DMS114 treated with DMSO at 0.1 percent for 48 hours (cell line): ENCODE measurements at regions not wholly inside any gene's neighbourhood (a gene's known extent, or its start where the extent isn't known, plus 50 kb on each side); places are given as distances from the start of the nearest gene placed in this dataset.
"Not testable (repeated sequence)": the region's sequence is repeated elsewhere in the genome, so short reads cannot be mapped to it uniquely, and the experiment has no call there.

ENCODE experiments used
- DNase-seq: peaks from one replicate; lab custom pipeline; 2025; ENCODE audit not compliant: unreplicated experiment; lab: John Stamatoyannopoulos, UW

DNA sequence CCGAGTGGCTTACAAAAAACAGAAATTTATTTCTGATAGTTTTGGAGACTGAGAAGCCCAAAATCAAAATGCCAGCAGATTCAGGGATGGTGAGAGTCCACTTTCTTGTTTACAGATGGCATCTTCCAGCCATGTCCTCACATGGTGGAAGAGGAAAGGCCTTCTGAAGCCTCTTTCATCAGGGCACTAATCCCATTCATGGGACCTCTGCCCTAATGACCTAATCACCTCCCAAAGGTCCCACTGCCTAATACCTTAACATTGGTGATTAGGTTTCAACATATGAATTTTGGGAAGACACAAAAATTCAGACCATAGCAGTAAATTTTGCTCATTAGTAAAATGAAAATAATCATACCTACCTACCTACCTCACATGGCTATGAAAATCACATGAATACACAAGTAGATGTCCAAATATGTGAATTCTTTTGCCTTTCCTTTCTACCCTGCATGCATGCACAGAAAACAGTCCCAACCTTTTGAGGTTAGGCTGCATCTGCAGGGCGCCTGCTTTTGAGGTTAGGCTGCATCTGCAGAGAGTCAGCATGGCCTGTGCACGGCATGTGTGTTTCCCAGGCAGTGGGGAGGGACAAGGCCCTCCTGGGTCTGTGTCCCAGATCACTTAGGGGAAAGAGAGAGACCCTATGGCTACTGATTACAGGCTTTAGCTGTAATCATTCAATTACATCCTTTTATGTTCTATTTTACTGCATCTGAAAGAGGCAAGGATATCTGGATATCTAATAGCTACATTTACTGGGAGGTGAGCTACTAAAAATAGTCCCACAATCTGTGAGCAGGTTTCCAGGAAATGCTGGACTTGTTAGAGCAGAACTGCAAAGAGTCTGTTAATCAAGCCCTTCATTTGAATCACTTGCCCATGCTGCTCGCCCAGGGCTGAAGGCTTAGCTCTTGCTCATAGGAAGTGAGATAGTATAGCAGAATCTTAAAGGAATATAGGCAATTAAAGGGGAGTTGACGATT lies 497.7 kb upstream of the MARCKS start:
- no peak for DNase-seq

DNA sequence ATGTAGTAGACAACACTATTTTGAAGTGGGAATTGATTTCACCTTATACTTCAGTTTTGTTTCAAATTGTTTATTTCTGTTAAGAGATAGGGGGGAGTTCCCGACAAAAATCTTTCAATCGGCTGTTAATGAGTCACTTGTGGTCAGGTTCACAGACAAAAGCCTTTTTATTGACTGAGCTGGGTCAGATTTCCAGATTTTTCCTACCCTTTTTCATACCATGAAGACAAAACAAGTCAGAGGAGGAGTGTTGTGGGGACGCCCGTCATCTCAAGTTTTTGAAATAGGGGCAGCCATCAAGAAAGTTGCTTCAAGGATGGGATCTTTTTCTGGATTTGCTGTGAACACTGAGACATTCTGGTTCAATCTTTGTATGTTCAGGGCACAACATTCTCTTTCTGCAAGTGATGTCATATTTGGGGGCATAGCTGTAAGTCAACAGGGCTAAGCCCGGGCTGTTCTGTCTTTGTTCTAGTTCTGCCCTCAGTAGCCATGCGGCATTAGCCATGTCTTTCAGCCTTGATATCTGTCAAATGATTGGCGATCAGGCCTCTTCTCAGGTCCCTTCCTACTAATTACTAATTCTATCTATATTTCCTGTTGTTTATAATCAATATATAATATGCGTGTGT lies 496.0 kb upstream of the MARCKS start:
- DNase-seq = no peak

DNA sequence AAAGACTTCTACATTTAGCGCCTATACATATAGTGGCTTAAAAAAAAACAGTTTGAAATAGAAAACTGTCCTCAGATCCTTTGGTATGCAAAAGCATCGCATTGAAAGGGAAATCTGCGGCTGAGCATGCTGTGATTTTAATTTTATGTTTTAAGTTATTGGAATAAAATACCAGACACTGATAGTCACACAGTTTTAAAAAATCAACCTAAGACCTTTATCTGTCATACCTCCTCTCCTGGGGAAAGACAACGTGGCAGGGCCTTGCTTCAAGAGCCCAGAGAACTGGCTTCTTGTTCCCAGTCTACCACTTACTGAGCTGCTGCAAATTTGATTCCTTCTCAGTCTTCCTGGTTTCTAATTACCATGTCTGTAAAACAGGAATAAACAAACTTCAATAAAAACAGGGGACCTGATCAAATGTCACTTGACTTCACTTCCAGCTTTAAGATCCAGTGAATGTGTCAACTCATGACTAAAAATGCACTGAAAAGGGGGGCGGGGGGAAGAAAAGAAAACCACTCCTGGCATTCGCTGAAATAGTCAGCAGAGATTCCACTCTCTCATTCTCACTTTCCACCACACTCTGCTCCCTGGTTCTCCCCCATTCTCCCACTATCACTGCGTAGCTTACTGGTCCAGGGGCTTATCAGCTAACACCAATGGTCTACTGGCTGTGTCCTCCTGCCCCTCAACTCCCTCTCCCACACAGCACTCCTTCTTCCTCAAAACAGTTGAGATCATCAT lies 494.7 kb upstream of the MARCKS start:
- no peak for DNase-seq

DNA sequence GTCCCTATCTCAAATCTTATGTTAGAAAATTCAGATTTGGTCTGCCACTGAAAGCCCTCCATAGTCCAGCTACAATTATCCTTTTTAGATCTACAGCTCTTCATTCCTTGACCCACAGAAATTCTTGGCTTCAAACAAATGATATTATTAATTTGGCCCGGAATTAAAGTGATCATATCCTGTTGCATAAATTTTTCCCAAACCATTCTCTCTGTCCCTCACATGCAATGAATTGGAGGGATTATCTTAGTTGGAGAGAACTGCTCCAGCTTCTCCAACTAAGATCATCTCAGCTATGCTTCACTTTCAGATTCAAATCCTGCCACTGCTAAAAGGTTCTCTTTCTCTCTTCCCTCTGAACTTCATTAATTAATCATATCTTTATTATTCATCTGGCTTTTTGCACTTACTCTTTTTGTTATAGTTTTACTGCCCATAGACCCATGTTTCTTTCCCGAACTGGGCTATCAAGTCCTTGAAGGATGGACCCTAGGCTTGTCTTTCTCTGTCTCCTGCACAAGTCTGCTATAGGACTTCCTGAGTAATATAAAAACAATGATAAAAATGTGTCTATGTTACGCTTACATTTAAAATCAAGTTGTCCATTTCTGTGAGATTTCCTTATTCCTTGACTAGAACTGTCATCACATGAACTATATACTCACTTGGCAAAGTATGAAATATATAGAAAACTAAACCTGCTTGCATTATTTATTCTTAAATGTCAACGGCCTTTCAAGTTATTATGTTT lies 493.9 kb upstream of the MARCKS start:
- no peak for DNase-seq

DNA sequence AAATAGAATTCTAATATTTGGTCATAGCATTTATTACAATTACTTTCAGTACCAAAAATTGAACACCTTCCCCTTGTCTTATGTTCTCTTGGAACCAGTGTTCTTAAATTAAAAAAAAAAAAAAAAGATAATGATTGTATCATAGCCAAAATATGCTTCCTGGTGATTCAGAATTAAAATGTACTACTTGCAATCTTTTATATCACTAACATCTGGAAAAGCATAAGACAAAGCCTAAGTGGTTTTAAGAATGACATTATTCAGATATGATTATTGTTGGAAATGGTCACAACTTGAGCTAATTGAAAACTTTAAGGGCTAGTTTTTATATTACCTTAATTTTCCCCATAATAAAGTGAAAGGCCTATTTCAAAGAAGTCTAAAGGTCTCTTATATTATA lies 493.3 kb upstream of the MARCKS start:
- DNase-seq = no peak

DNA sequence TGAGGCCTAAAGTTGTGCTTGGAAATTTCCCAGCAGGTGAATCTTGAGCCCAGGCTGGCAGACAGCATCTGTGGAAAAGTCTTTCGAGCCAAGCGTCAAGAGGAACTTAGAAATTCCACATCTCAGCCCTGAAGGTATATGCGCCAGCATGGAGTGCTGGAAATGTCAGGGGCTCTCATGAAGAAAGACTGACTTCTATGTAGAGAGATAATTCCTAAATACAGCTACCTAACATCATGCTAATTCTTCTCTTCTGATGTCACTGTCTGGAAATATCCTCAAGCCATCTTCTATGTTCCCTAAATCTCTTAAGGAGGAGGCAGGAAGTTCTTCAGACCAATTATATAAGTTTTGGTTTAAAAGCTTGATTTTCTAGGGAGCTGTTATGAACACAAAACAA lies 492.4 kb upstream of the MARCKS start:
- no peak for DNase-seq

DNA sequence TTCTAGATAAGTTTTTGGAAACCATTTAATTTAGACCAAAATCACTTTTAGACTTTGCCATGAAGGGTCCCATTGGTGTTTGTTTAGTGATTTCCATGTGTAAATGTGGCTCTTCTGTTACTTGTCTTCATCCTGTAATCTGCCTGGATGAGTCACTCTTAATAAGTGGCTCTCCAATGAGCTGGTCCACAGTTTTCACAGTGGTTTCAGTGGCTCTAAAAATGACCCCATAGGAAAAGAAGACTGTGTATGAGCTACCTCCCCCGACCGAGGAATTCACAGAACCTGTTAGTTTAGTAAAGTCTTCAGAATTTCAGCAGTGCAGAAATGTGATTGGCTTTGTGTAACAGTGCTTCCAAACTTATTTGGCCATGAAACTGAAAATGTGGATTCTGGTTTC lies 492.0 kb upstream of the MARCKS start:
- no peak for DNase-seq

DNA sequence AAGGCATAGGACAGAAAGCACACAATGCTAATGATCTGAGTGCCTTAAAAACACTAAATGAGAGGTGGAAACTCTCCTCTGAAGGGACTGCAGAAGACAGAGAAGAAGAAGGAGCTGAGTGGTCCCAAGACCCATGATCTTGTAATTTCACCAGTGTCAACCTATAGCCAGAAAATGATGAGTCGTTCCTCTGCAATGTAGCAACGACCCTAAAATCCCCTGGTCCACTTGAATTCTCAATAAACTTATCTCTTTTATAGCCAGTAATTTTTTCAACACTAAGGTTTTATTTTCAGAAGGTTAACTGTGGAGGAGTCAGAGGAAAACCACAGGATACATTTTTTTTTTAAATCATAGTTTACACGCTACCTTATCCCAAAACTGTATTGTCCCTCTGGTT lies 490.6 kb upstream of the MARCKS start:
- DNase-seq = no peak

DNA sequence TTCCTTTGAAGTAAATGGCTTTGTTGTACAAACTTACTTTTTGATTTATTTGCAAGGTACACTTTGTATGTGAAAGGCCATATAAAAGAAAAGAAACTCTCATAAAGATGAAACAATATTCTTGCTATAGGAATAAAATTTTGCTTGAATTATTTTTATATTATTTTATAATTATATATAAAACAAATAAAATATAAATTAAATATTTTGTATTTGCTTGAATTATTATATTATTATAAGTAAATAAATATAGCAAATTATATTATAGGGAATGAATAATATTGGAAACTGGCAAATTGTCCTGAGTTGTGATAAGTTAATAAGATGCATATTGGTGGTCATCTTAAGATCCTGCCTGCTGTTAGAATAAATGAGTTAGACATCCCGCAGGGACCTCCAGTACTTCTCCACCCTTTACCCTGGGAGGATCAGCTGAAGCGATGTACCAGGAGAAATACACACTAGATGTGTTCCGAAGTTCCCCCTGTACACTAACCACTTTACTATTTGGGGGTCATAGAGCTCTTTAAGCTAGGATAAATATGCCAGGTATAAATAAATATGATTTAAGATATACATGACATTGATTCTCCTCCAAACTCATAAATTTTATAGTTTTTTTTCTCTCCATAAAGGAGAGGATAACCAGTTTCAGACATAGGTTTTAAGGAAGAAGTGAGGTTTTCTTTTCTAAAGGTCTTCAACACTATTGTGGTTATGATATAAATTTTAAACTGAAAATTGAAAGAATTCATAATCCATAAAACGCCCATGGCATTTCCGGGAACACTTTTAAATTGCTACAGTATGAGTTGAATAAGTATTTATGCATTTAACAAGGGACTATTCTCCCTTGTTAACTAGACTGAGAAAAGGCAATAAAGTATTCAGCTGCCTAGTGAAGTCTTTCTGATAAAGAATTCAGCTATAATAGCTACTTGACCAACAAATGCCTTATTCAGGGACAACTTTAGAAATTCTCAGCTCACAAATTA lies 486.3 kb upstream of the MARCKS start:
- no peak for DNase-seq

DNA sequence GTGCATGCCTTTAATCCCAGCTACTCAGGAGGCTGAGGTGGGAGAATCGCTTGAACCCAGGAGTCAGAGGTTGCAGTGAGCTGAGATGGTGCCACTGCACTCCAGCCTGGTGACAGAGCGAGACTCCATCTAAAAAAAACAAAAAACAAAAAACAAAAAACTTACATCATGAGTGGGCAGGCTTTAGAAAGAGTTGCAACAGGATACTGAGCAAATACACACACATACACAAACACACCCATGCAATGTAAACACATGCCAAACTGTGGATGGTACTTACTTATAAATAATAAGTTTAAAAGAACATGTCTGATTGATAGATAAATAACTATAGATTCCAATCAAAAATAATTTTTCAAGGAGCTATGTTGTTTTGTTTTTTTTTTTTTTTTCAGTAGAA lies 481.7 kb upstream of the MARCKS start:
- DNase-seq = not testable (repeated sequence)

DNA sequence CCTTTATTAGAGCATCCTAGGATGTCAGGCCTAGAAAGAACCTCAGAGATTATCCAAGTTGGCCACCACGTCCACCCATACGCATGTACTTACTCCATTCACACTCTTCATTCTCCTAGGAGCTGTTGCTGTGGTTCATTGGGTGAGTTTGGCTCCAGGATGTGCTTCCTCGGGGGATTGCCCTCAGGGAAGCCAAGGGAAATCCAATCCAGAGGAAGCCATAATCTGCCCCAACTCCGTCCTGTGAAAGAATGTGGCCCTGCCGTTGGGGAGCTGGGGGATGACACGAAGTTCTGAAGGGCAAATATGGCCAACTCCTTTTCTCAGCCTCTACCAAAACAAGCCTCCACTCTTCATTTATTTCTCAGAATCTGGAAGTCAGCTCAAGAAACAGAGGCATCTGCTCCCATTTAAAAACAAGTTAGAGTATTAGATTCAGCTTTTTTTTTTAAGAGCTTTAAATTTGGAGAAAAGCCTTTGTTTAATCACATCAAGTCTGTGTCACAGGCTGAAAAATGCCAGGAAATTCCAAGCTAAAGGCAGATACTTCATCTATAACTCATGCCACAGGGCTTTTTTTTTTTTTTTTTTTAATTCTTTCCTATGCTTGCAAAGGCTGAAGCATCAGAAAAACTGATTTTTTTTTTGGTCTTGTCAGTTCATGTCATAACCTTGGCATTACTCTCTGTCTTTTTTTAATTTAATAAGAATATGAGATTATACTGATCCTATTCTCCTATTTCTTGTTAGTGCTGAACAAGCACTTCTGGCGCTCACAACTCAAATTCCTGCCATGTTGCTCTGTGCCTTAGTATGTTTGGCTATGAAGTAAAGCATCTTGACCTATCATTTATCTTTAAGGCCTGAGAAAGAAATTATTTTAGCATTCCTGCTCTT lies 480.9 kb upstream of the MARCKS start:
- DNase-seq = no peak

DNA sequence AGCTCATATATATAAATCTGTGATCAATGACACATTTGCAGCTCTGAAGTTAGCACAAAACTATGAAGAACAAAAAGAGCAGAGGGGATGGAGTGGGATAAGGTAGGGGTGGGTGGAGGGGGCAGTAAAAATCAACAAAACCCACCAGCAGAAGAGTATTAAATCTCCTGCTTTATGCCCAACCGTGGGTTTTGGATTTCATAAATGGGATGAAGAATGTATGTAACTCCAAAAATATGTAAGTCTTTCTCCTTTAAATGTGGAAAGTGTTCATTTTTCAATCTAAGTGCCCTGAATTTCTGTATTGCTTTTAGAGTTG lies 480.3 kb upstream of the MARCKS start:
- no peak for DNase-seq

DNA sequence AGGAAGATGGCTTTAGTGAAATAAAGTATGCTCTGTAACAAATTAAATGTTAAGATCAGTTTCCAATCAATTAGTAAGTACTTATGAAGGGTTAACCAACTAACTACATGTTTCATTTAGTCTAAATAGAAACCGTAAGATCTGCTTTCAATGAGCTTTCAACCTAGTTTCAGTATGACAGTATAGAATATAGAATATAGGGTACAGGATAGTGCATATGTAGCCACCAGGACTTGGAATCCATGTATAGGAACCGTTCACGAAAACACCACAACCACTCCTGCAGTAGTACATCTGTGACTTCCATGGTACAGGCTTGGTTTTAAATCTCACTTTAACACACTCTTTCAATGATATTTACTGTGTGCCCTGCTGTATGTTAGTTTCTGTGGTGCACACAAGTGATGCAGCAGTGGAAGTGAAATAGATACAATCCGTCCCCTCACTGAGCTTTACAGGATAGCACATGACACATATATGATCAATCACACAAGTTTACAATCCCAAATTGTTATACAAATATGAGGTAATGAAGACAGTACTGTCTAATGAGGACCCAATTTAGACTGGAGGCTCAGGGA lies 479.7 kb upstream of the MARCKS start:
- DNase-seq = no peak

DNA sequence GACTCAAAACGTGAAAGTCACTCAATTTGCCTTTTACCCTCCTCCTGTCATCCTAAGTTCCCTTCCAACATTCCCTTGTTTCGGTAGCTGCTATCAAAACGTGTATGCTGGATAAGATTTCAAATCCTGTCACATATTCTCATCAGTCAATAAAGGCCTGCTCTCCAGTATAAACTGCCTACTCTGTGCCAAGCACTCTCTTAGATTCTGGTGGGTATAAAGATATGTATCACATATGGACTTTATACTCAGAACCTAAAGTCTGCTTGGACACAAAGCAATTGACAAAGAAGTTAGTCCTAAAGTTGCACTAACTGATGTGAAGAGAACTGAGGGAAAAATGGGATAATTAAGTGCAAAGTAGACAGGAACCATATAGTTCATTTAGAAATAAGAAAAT lies 476.6 kb upstream of the MARCKS start:
- no peak for DNase-seq

DNA sequence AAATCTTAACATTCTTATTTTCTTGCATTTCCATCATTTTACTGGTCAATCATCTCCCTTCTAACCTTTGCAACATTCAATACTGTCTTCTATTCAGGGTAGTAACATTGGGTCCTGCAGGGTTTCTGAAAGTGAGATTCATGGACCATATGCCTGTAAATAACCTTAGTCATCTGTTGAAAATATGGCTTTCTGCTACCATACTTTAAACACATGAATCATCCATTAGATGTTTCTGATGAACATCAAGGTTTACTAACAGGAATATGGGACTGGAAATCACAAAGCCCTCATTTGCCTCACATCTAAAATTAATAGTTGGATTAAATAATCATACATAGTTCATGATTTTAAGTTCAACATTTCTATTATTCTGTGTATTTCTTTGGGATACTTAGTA lies 475.9 kb upstream of the MARCKS start:
- DNase-seq = no peak

DNA sequence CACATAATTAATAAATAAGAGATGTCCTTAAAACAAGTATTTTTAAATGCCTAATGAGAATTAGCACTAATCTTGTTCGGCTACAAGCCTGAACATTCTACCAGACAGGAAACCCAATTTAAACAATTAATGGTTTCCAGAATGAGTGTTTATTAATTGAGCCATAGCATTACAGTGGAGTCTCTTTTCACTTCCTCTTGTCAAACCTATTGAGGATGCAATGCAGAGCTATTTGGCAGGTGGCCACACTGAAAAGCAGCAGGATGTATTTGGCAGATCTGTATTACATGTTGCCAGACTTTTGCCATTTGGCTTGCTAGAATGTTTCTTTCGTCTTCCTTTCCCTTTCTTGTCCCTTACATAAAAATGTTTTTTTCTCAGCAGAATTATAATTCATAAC lies 475.2 kb upstream of the MARCKS start:
- no peak for DNase-seq

DNA sequence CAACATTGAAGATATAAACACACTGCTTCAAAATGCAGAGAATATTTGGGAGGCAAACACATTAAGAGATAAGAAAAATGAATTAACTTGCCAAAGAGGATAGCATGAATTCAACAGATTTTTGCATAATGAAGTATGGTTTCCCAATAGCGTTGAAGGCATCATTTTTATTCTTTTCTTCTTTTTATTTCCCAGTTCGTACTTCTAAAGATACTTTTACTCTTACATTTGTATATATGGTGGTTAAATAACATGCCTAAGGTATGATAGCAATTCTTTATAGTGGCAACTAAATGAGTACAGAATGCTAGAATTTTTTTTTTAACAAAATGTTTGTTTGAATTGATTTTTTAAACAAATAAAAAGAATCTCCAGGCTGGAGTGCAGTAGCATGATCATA lies 473.4 kb upstream of the MARCKS start:
- no peak for DNase-seq

DNA sequence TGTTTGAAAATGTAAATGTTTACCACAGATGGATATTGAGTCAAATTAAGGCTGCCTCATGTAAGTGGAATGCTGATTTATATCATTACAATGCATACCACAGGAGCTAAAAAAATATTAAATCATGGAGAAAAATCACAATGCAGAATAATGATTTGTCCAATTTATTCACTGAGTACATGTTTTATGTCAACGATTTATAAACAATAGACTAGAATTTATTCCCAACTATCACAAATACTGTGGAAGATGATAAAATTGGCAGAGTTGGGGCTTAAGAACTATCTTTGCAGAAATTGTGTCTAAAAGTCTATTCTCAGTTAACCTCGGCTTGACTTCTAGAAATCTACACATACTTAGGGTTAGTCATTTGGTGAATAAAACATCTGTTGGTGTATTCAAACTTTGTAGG lies 472.1 kb upstream of the MARCKS start:
- DNase-seq = no peak

DNA sequence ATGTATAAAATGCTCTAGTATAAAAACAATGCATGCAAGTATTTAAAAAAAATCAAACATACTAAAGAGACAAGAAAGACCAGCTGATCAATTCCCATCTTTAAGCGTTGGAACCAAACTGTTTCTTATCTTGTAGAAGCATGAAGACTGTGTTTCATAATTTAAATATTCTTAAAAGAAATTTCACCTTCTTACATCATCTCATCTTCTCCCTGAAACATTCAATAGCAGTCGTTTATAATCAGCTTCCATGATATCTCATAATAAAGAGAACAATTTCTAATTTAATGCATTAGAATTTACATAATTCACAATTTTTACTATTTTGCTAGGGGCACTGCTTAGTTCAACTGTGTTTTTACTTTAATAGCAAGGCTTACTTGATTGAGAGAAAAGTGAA lies 468.1 kb upstream of the MARCKS start:
- DNase-seq = no peak
